Stomach (tissue), 4 donors: ENCODE measurements at regions not wholly inside any gene's neighbourhood (a gene's known extent, or its start where the extent isn't known, plus 50 kb on each side); places are given as distances from the start of the nearest gene placed in this dataset.

Experiments
- POLR2A ChIP-seq, 4 donors: fragments of 450-650 bp; IDR thresholded peaks; one replicate each; pipeline ENCODE4 v1.6.1; 2016; ENCODE audit warnings: antibody characterized with exemption in 4 of 4, control low read depth in 2 of 4, mild to moderate bottlenecking in 1 of 4, moderate library complexity in 1 of 4
- POLR2AphosphoS5 ChIP-seq, 3 donors: sonication (generic); formaldehyde crosslinking; IDR thresholded peaks; one replicate each; pipeline ENCODE4 v1.6.1; 2016; ENCODE audit warnings: antibody characterized with exemption in 3 of 3

DNA sequence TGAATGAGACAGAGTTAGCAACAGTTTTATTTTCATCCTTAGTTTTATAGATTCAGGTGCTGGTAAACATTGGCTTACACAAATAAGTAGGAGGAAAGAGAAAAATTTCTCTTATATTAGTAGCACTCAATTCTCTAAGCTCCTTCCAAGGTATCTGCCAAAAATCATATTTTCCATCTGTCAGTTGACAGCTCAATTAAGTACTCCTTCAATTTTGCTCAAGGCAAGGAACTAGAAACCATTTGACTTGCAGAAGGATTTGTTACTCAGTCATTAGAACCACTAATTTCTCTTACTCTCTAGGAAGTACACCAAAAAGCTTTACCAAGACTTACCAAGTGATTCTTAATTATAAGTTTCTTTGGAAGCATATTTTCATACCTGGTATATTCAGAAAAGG, 101.4 kb upstream of the ATP8B1 start:
- no peak for TF ChIP-seq POLR2AphosphoS5 (IDR thresholded peaks at IDR 0.05)
- TF ChIP-seq POLR2A (IDR thresholded peaks at IDR 0.05) = no peak
